ENCODE measurements at regions not wholly inside any gene's neighbourhood (a gene's known extent, or its start where the extent isn't known, plus 50 kb on each side); places are given as distances from the start of the nearest gene placed in this dataset.
"Not testable (repeated sequence)": the region's sequence is repeated elsewhere in the genome, so short reads cannot be mapped to it uniquely, and the experiment has no call there.

- TF ChIP-seq, protein P1, sequence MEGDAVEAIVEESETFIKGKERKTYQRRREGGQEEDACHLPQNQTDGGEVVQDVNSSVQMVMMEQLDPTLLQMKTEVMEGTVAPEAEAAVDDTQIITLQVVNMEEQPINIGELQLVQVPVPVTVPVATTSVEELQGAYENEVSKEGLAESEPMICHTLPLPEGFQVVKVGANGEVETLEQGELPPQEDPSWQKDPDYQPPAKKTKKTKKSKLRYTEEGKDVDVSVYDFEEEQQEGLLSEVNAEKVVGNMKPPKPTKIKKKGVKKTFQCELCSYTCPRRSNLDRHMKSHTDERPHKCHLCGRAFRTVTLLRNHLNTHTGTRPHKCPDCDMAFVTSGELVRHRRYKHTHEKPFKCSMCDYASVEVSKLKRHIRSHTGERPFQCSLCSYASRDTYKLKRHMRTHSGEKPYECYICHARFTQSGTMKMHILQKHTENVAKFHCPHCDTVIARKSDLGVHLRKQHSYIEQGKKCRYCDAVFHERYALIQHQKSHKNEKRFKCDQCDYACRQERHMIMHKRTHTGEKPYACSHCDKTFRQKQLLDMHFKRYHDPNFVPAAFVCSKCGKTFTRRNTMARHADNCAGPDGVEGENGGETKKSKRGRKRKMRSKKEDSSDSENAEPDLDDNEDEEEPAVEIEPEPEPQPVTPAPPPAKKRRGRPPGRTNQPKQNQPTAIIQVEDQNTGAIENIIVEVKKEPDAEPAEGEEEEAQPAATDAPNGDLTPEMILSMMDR (IDR thresholded peaks at IDR 0.05) = not testable (repeated sequence)
- not testable (repeated sequence) for TF ChIP-seq EP300 (IDR thresholded peaks at IDR 0.05)
Measured at GRCh38 chr16:88270171-88270790, 112.5 kb upstream of the ZNF469 start.
